Transverse colon (tissue), 4 donors: ENCODE measurements at regions not wholly inside any gene's neighbourhood (a gene's known extent, or its start where the extent isn't known, plus 50 kb on each side); places are given as distances from the start of the nearest gene placed in this dataset.

ENCODE experiments used
- DNase-seq: peaks from one replicate; pipeline ENCODE4 v3.0.0-alpha.2; 2019
- H3K27ac ChIP-seq, 4 donors: fragments of 200-600 bp; sonication (generic); 2 replicates each; pipeline ENCODE4 v1.5.1; 2016 to 2018; ENCODE audit warnings: inconsistent platforms in 4 of 4
- H3K27me3 ChIP-seq: fragments of 200-600 bp; sonication (generic); 2 replicates; pipeline ENCODE4 v1.5.1; 2017; ENCODE audit warnings: inconsistent platforms
- H3K36me3 ChIP-seq, 4 donors: fragments of 200-600 bp; sonication (generic); 2 replicates each; pipeline ENCODE4 v1.5.1; 2017 to 2019; ENCODE audit warnings: inconsistent platforms in 4 of 4
- H3K4me1 ChIP-seq, 4 donors: fragments of 200-600 bp; sonication (generic); 2 replicates each; pipeline ENCODE4 v1.5.1; 2017 to 2020; ENCODE audit warnings: inconsistent platforms in 4 of 4
- H3K4me3 ChIP-seq, 4 donors: fragments of 200-600 bp; sonication (generic); 1 replicate in 1 of 4; 2 replicates in 3 of 4; pipeline versions ENCODE4 v1.5.1 to v1.6.1; 2017 to 2019; ENCODE audit warnings: inconsistent platforms in 4 of 4
- H3K9me3 ChIP-seq, 2 donors: fragments of 200-600 bp; sonication (generic); 2 replicates each; pipeline ENCODE4 v1.5.1; 2017 to 2019; ENCODE audit warnings: inconsistent platforms in 2 of 2
- CTCF ChIP-seq, 5 experiments: fragments of 200-600 bp in 3 of 5; fragments of 450-650 bp in 2 of 5; sonication (generic) in 3 of 5; IDR thresholded peaks; 1 replicate in 2 of 5; 2 replicates in 3 of 5; pipeline ENCODE4 v1.5.1; 2016 to 2017; ENCODE audit warnings: antibody characterized with exemption in 5 of 5, inconsistent platforms in 3 of 5, mild to moderate bottlenecking in 2 of 5, moderate library complexity in 1 of 5
- EP300 ChIP-seq: sonication (generic); formaldehyde crosslinking; IDR thresholded peaks from one replicate; pipeline ENCODE4 v1.6.1; 2017; ENCODE audit warnings: antibody characterized with exemption, low read depth
- POLR2A ChIP-seq: fragments of 450-650 bp; IDR thresholded peaks from one replicate; pipeline ENCODE4 v1.6.1; 2016; ENCODE audit warnings: antibody characterized with exemption, mild to moderate bottlenecking, moderate library complexity
- POLR2AphosphoS5 ChIP-seq, 3 donors: sonication (generic); formaldehyde crosslinking; IDR thresholded peaks; one replicate each; pipeline ENCODE4 v1.6.1; 2016; ENCODE audit warnings: antibody characterized with exemption in 3 of 3
- WGBS, 2 donors: methylation state at CpG; one replicate each; pipeline ENCODE4 v1.1.5; 2018; ENCODE audit warnings: low coverage in 1 of 2; 5-methylcytosine and 5-hydroxymethylcytosine counted together
- in situ Hi-C, 4 donors: fragments of 200-750 bp; cut with MboI; loops; one replicate each; pipeline versions ENCODE4 v1.15.0 to v1.15.1; 2017; ENCODE audit warnings: low sequenced_read_pairs in 3 of 4, low pct_ligation_motif_present in 1 of 4, low pct_unique_long_range_greater_than_20kb in 1 of 4
- intact Hi-C: fragments of 100-400 bp; cut with DNase I; formaldehyde crosslinking; loops from one replicate; pipeline ENCODE4 v1.15.1; 2023; ENCODE audit warnings: low total_unique reads

GRCh38 chrX:151814767-151815166 lies 80.2 kb downstream of the CNGA2 start:
- TF ChIP-seq CTCF (IDR thresholded peaks at IDR 0.05): no peak
- TF ChIP-seq POLR2A: no peak
- no peak for TF ChIP-seq EP300
- TF ChIP-seq POLR2AphosphoS5 (IDR thresholded peaks at IDR 0.05): no peak
- no peaks in the 10 kb centered on the region for H3K36me3 ChIP-seq
- no peak overlapping the region for H3K27ac ChIP-seq
- H3K27me3 ChIP-seq: no peaks in the 10 kb centered on the region
- DNase-seq: no peak
- H3K4me1 ChIP-seq: no peaks in the 10 kb centered on the region
- no peak overlapping the region for H3K4me3 ChIP-seq
- in situ Hi-C loops (no loop called here), intact Hi-C loops (no loop called here)
- WGBS, 2 donors: 89% methylated on average over 1 of the region's 1 CpG; no CpG with 5 or more reads in 1 of the 2 donors
- H3K9me3 ChIP-seq: no peaks in the 10 kb centered on the region

- Histone ChIP-seq H3K27ac (no peak overlapping the region), H3K4me1 (no peaks in the 10 kb centered on the region), H3K36me3 (no peaks in the 10 kb centered on the region), H3K27me3 (no peaks in the 10 kb centered on the region), H3K9me3 (no peaks in the 10 kb centered on the region), H3K4me3 (no peak overlapping the region)
- in situ Hi-C loops: no loop called here
- no peak for DNase-seq
- intact Hi-C loops: no loop called here
- 84% methylated on average over 2 of the region's 2 CpGs; no CpG with 5 or more reads in 1 of the 2 donors for WGBS, 2 donors
- TF ChIP-seq CTCF (IDR thresholded peaks at IDR 0.05) (no peak), POLR2AphosphoS5 (IDR thresholded peaks at IDR 0.05) (no peak), EP300 (no peak), POLR2A (no peak)
Observed at GRCh38 chrX:151815398-151815797, 80.9 kb downstream of the CNGA2 start.

GRCh38 chrX:151816934-151817333 lies 82.4 kb downstream of the CNGA2 start:
- Histone ChIP-seq H3K9me3 (no peaks in the 10 kb centered on the region), H3K4me3 (no peak overlapping the region), H3K4me1 (no peaks in the 10 kb centered on the region), H3K27ac (no peak overlapping the region), H3K36me3 (no peaks in the 10 kb centered on the region), H3K27me3 (no peaks in the 10 kb centered on the region)
- no peak for DNase-seq
- no peak for TF ChIP-seq CTCF (IDR thresholded peaks at IDR 0.05)
- no peak for TF ChIP-seq EP300
- 0 to 7% methylated on average over 1 to 2 of the region's 2 CpGs for WGBS, 2 donors
- in situ Hi-C loops (no loop called here), intact Hi-C loops (no loop called here)

GRCh38 chrX:151818828-151819227 lies 84.3 kb downstream of the CNGA2 start:
- no peaks in the 10 kb centered on the region for H3K36me3 ChIP-seq
- in situ Hi-C loops: no loop called here
- DNase-seq: no peak

More at GRCh38 chrX:151818828-151819227, 84.3 kb downstream of the CNGA2 start:
- intact Hi-C loops: no loop called here
- TF ChIP-seq POLR2A (no peak), EP300 (no peak), POLR2AphosphoS5 (IDR thresholded peaks at IDR 0.05) (no peak), CTCF (IDR thresholded peaks at IDR 0.05) (no peak)
- no peak overlapping the region for H3K4me3 ChIP-seq
- H3K27me3 ChIP-seq: no peaks in the 10 kb centered on the region
- no peak overlapping the region for H3K27ac ChIP-seq
- H3K9me3 ChIP-seq: no peaks in the 10 kb centered on the region
- 34 to 57% methylated on average over 1 to 2 of the region's 2 CpGs for WGBS, 2 donors
- H3K4me1 ChIP-seq: no peaks in the 10 kb centered on the region
